DND-41 (cell line): ENCODE measurements at regions not wholly inside any gene's neighbourhood (a gene's known extent, or its start where the extent isn't known, plus 50 kb on each side); places are given as distances from the start of the nearest gene placed in this dataset.

ENCODE experiments used
- EZH2 ChIP-seq: IDR thresholded peaks from 3 replicates; pipeline ENCODE4 v1.6.1; 2012; ENCODE audit warnings: borderline replicate concordance, low read depth, mild to moderate bottlenecking, moderate library complexity, low read length, inconsistent platforms; ENCODE audit not compliant: severe bottlenecking
- TF ChIP-seq, protein P1 (sequence below): IDR thresholded peaks from 2 replicates; pipeline ENCODE4 v1.5.1; 2012; ENCODE audit warnings: borderline replicate concordance, low read length, moderate library complexity, mild to moderate bottlenecking; ENCODE audit not compliant: poor library complexity, severe bottlenecking; ENCODE audit errors: extremely low read depth

DNA sequence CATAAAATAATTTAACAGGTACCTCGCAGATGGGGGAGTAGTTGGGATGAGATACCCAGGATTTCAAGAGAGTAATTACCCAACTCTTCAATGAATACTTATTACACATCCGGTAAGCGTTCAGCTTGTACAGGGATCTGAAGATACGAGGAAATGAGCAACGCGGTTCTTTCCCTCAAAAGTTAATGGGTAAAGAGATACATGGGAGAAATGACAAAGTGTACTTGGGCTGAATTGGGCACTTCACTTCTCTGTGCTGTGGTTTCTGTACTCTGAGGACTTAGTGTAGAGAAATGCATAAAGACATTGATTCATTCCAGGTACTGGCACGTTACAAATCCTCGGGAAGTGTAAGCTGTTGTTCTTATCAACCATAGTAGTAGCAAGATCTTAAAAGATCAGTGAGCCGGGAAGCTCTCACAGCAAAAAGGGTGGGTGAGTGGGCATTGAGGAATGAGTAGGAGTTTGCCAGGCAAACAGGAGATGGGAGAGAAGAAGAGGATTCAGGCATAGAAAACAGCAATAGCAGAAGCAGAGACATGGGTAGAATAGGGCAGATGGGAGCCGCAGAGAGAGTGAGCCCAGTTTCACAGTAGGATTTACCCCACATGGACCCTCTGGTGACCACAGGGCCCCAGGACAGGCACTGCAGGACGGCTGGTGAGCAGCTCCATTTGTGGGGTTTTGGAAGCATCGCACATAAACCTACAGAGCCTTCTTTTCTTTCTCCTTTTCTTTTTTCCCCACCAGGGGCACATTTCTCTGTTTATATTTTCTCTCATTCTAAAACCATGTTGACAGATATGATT lies 304.3 kb upstream of the PITRM1 start:
- TF ChIP-seq, protein P1, sequence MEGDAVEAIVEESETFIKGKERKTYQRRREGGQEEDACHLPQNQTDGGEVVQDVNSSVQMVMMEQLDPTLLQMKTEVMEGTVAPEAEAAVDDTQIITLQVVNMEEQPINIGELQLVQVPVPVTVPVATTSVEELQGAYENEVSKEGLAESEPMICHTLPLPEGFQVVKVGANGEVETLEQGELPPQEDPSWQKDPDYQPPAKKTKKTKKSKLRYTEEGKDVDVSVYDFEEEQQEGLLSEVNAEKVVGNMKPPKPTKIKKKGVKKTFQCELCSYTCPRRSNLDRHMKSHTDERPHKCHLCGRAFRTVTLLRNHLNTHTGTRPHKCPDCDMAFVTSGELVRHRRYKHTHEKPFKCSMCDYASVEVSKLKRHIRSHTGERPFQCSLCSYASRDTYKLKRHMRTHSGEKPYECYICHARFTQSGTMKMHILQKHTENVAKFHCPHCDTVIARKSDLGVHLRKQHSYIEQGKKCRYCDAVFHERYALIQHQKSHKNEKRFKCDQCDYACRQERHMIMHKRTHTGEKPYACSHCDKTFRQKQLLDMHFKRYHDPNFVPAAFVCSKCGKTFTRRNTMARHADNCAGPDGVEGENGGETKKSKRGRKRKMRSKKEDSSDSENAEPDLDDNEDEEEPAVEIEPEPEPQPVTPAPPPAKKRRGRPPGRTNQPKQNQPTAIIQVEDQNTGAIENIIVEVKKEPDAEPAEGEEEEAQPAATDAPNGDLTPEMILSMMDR: no peak
- TF ChIP-seq EZH2: no peak
